GM10266 (cell line): ENCODE measurements at regions not wholly inside any gene's neighbourhood (a gene's known extent, or its start where the extent isn't known, plus 50 kb on each side); places are given as distances from the start of the nearest gene placed in this dataset.

Experiments
- DNase-seq: peaks from one replicate; pipeline ENCODE4 v3.0.0; 2012; ENCODE audit errors: extremely low spot score
- TF ChIP-seq, protein P1 (sequence below): IDR thresholded peaks from 2 replicates; pipeline ENCODE4 v1.5.1; 2012; ENCODE audit warnings: mild to moderate bottlenecking, low read depth; ENCODE audit not compliant: control insufficient read depth, insufficient read depth; ENCODE audit errors: missing control alignments

DNA sequence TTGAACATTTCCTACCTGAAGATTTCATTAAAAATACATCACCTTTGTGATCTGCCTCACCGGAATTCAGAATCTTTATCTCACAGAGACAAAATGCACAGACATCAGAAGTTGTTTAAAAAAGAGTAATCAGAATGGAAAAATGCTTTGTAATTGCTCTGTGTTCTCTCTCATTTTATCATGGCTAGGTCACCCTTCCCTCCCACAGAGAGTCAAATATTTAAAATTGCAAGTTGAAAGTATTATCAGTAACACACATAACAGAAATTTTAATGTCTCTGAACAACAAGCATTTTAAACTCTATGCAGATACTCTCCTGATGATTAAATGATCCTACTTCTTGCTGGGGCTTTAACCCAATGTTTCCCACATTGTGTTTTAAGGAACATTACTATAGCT lies 362.0 kb downstream of the CBLL2 start:
- DNase-seq = no peak
- TF ChIP-seq, protein P1, sequence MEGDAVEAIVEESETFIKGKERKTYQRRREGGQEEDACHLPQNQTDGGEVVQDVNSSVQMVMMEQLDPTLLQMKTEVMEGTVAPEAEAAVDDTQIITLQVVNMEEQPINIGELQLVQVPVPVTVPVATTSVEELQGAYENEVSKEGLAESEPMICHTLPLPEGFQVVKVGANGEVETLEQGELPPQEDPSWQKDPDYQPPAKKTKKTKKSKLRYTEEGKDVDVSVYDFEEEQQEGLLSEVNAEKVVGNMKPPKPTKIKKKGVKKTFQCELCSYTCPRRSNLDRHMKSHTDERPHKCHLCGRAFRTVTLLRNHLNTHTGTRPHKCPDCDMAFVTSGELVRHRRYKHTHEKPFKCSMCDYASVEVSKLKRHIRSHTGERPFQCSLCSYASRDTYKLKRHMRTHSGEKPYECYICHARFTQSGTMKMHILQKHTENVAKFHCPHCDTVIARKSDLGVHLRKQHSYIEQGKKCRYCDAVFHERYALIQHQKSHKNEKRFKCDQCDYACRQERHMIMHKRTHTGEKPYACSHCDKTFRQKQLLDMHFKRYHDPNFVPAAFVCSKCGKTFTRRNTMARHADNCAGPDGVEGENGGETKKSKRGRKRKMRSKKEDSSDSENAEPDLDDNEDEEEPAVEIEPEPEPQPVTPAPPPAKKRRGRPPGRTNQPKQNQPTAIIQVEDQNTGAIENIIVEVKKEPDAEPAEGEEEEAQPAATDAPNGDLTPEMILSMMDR = no peak

DNA sequence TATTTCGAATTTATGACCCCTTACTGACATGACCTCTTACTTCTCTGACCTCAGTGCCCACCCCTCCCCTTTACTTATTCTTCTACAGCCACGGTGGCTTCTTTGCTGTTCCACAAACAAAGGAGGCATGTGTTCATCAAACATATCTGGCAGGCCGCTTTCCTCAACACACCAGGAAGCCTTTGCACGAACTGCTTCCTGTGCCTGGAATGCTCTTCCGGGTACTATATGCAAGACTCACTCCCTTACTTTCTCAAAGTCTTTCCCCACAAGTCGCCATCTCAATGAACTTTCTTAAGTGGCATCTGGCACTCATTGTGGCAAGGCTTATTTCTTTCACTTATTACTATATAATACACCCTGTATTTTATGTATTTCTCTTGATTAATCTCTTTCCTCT lies 351.5 kb upstream of the DDX53 start:
- TF ChIP-seq, protein P1 = no peak
- no peak for DNase-seq

DNA sequence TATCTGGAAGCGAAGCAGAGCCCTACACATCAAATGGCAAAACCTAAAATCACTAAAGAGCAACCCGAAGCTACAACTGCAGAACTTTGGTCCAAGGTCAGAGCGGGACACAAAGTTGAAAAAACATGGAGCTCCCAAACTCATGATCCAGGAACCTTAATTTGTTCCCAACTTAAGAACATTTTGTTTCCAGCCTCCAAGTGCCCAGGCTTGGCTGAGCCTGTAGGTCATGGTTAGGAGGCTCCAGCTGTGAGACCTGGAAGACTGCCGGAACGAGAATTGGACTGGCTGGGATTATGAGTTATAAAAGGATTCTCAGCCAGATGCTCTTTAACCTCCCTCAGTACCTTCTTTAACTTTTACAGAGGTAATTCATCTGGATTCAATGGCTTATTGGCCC lies 349.1 kb upstream of the DDX53 start:
- TF ChIP-seq, protein P1 = no peak
- DNase-seq = no peak

DNA sequence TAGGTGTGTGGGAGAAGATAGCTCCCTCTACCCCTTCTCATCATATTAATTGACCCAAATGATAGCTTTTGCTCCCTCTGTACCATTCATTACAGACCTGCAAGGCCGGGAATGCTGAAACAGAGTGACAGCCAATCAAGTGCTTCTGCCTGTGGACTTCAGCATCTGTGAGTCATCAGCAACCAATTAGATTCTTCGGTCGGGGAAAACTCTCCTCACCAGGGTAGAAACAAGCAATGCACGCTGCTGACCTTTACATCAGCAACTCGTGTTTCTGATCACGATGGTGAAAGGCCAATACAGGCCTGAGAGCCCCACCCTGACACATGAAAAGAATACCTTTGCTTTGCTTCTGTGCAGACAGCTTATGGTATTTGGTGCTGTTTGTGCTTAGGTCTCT lies 347.2 kb upstream of the DDX53 start:
- no peak for DNase-seq
- TF ChIP-seq, protein P1 = no peak

DNA sequence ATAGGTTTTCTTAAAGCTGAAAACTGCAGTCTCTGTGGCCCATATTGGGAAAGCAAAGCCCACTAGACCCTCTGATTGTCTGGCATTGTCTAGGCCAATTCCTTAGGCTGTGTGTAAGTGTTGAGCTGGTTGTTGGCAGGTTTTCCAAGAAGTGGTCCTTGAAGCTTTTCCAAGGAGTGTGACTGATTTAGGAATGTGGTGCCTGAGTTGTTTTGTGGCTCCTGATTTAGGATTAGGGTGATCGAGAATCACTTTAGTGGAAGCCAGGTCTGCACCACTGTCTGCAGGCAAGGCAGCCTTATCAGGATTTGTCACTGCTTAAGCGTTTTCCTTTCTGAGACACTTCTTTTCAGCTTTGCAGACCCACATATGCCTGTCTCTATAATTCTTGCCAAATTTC lies 339.0 kb upstream of the DDX53 start:
- no peak for DNase-seq
- TF ChIP-seq, protein P1 = no peak

DNA sequence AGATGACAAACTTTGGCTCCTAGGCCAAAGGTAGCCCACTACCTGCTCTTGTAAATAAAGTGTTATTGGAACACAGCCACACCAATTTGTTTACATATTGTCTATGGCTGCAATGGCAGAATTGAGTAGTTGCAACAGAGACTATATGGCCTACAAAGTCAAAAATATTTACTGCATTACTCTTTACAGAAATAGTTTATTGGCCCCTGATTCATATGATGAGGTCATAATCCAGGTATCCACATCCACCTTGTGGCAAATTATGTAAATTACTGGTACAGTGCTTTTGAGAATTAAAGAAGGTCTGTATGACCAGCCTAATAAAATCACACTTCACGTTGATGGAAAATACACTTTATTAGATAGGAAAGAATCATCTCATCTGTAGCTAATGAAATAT lies 337.0 kb upstream of the DDX53 start:
- TF ChIP-seq, protein P1 = no peak

DNA sequence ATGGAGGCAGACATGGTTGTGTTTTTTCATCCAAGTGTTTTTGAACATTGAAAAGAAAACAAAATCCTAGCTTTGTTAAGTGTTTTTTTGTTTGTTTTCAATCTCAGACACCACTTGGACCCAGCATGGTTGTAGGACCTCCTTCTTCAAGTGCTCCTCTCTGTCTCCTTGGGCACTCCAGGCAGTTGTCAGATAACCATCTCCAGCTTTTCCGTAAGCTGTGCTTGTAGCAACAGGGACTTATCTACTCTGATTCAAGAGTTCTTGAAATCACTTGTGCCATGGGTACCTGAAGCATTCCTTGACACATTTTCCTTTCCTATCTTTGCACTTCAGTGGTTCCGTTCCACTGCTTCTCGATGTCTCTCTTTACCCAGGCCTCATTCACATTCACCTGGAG lies 334.9 kb upstream of the DDX53 start:
- TF ChIP-seq, protein P1 = no peak
- no peak for DNase-seq

More for the DNA sequence above, 337.0 kb upstream of the DDX53 start:
- DNase-seq = no peak
